Body of pancreas (tissue), 4 donors: ENCODE measurements at regions not wholly inside any gene's neighbourhood (a gene's known extent, or its start where the extent isn't known, plus 50 kb on each side); places are given as distances from the start of the nearest gene placed in this dataset.
A peak's percentile ranks its signal among the peaks of the same experiment; 100 is the strongest.

Source experiments
- ATAC-seq: fragments of 150-250 bp; one replicate; pipeline ENCODE4 v1.9.1; 2016
- DNase-seq, 4 donors: peaks; one replicate each; pipeline ENCODE4 v3.0.0-alpha.2; 2019
- H3K27ac ChIP-seq, 4 donors: fragments of 200-600 bp; sonication (generic); 1 replicate in 3 of 4; 2 replicates in 1 of 4; pipeline versions ENCODE4 v1.5.1 to v1.6.1; 2016 to 2019; ENCODE audit warnings: mild to moderate bottlenecking in 1 of 4, mixed read lengths in 1 of 4, moderate library complexity in 1 of 4
- H3K27me3 ChIP-seq, 2 donors: fragments of 200-600 bp; sonication (generic); one replicate each; pipeline ENCODE4 v1.6.0; 2016; ENCODE audit warnings: mild to moderate bottlenecking in 1 of 2
- H3K36me3 ChIP-seq, 2 donors: fragments of 200-600 bp; sonication (generic); replicated peaks in 1 of 2; 2 replicates each; pipeline ENCODE4 v1.5.1; 2016; ENCODE audit warnings: low read depth in 2 of 2; ENCODE audit not compliant: insufficient read depth in 1 of 2
- H3K4me1 ChIP-seq: fragments of 200-600 bp; sonication (generic); one replicate; pipeline ENCODE4 v1.6.0; 2016
- H3K4me3 ChIP-seq, 2 donors: fragments of 200-600 bp; sonication (generic); 1 replicate in 1 of 2; 2 replicates in 1 of 2; pipeline ENCODE4 v1.5.1; 2016 to 2019
- H3K9me3 ChIP-seq, 3 donors: fragments of 200-600 bp; sonication (generic); 1 replicate in 2 of 3; 2 replicates in 1 of 3; pipeline ENCODE4 v1.5.1; 2016
- POLR2A ChIP-seq, 3 donors: fragments of 450-650 bp; IDR thresholded peaks; one replicate each; pipeline ENCODE4 v1.6.1; 2016; ENCODE audit warnings: antibody characterized with exemption in 3 of 3, mild to moderate bottlenecking in 2 of 3
- WGBS, 2 donors: methylation state at CpG; one replicate each; pipeline ENCODE4 v1.1.5; 2017; 5-methylcytosine and 5-hydroxymethylcytosine counted together
- intact Hi-C: fragments of 100-400 bp; cut with DNase I; formaldehyde crosslinking; loops from one replicate; pipeline ENCODE4 v1.15.1; 2023
- TF ChIP-seq, protein P1 (sequence below), 7 experiments: fragments of 450-650 bp in 4 of 7; fragments of 200-600 bp in 3 of 7; sonication (generic) in 3 of 7; IDR thresholded peaks; one replicate each; pipeline ENCODE4 v1.5.1; 2016 to 2019; ENCODE audit warnings: antibody characterized with exemption in 7 of 7

DNA sequence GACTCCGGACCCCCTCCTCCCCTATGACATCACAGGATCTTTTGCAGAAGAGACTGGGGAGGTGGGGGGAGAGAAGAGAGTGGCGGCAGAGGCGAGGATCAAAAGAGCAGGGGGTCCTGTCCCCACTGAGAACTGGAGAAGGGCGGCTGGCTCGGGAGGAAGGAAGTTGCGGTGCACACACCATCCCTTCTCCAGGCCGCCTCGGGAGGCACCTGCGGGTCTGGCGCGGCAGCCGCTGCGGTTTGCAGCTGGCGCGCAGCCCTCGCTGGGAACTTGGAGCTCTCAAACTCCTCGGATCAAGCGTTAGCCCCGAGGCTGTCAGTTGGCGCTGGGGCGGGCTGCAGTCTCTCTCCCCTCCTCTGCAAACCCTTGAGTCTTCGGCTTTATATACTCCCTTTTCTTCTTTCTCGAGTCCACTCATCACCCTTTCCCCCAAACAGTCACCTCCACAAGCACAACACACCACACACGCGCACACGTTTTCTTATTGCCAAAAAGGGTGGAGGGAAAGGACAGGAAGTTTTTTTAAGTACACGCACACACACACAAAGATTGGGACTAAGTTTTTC lies 180.7 kb downstream of the TBXT start:
- H3K27me3 ChIP-seq = peaks cover 0 to 11% of the 10 kb centered on the region in 2 donors
- peaks cover 21% of the 10 kb centered on the region for H3K4me1 ChIP-seq
- DNase-seq = no peak
- 0 to 1% methylated on average over 21 to 27 of the region's 27 CpGs for WGBS, 2 donors
- H3K27ac ChIP-seq = peak overlapping the region in 1 of 4 donors; percentile 44
- no peaks in the 10 kb centered on the region for H3K36me3 ChIP-seq
- H3K9me3 ChIP-seq = no peaks in the 10 kb centered on the region
- TF ChIP-seq, protein P1, sequence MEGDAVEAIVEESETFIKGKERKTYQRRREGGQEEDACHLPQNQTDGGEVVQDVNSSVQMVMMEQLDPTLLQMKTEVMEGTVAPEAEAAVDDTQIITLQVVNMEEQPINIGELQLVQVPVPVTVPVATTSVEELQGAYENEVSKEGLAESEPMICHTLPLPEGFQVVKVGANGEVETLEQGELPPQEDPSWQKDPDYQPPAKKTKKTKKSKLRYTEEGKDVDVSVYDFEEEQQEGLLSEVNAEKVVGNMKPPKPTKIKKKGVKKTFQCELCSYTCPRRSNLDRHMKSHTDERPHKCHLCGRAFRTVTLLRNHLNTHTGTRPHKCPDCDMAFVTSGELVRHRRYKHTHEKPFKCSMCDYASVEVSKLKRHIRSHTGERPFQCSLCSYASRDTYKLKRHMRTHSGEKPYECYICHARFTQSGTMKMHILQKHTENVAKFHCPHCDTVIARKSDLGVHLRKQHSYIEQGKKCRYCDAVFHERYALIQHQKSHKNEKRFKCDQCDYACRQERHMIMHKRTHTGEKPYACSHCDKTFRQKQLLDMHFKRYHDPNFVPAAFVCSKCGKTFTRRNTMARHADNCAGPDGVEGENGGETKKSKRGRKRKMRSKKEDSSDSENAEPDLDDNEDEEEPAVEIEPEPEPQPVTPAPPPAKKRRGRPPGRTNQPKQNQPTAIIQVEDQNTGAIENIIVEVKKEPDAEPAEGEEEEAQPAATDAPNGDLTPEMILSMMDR (IDR thresholded peaks at IDR 0.05) = no peak
- peak in 1 of 3 donors; percentile 8 for TF ChIP-seq POLR2A (IDR thresholded peaks at IDR 0.05)
- no peak for ATAC-seq
- intact Hi-C loops = no loop called here
- H3K4me3 ChIP-seq = no peak overlapping the region

DNA sequence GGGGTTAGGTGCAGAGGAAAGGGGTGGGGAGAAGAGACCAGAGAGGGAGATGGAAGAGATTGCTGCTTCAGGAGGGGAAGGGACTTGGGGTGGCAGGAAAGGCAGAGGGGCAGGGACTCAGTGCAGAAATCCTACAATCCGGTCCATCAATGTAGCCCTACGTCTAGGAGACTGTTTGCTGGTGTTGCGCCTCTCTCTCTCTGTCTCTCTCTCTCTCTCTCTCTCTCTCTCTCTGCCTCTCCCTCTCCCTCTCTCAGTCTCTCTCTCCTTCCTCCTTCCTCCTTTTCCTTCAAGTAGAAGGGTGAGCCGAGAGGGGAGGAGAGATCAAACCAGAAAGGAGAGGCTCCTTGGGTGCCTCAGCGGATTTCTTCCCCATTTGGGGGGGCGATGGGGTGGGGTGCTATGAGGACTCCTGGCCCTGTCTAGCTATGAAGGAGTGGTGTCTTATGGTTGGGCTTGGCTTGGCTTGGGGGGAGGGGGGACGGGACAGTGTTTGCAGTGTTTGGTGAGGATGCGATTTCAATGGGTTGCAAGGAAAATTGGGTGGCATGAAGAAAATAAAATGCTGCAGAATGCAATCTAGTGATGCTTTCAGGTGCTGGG lies 181.2 kb downstream of the TBXT start:
- Histone ChIP-seq H3K36me3 (no peaks in the 10 kb centered on the region), H3K27me3 (peaks cover 0 to 11% of the 10 kb centered on the region in 2 donors), H3K27ac (no peak overlapping the region), H3K4me1 (peaks cover 21% of the 10 kb centered on the region), H3K9me3 (no peaks in the 10 kb centered on the region), H3K4me3 (no peak overlapping the region)
- intact Hi-C loops = no loop called here
- no peak for ATAC-seq
- 3% methylated on average over 8 of the region's 8 CpGs for WGBS, 2 donors
- DNase-seq = no peak
- TF ChIP-seq POLR2A (IDR thresholded peaks at IDR 0.05) = no peak
- TF ChIP-seq, protein P1 (IDR thresholded peaks at IDR 0.05) = no peak

DNA sequence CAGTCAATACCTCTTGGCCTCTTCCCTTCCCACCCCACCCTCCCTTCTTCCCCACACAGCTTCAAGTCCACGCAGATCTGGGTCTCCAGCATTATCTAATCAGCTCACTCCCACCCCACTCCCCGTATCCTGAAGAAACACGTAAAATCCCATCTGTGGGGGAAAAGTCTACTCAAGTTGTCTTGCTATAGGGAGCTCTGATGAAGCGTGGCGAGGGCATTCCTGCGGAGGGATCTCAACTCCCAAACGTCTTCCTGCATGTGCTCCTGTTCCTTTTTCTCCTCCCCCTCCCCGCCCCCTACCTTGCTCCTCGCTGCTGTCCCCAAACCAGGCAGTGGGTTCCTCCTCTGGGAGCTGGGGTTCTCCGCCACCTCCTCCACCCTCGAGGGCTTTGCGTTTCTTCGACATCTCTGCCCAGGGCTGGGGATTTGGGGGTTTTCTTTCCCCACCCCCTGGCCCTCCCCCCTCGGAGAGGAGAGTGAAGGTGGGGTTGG lies 181.8 kb downstream of the TBXT start:
- 7 to 9% methylated on average over 11 to 14 of the region's 14 CpGs for WGBS, 2 donors
- H3K4me1 ChIP-seq = peaks cover 21% of the 10 kb centered on the region
- TF ChIP-seq, protein P1 (IDR thresholded peaks at IDR 0.05) = no peak
- TF ChIP-seq POLR2A (IDR thresholded peaks at IDR 0.05) = no peak
- H3K27me3 ChIP-seq = peaks cover 0 to 11% of the 10 kb centered on the region in 2 donors
- H3K9me3 ChIP-seq = no peaks in the 10 kb centered on the region
- no peaks in the 10 kb centered on the region for H3K36me3 ChIP-seq
- DNase-seq (no peak), ATAC-seq (no peak)
- intact Hi-C loops = no loop called here
- H3K4me3 ChIP-seq = no peak overlapping the region
- no peak overlapping the region for H3K27ac ChIP-seq

DNA sequence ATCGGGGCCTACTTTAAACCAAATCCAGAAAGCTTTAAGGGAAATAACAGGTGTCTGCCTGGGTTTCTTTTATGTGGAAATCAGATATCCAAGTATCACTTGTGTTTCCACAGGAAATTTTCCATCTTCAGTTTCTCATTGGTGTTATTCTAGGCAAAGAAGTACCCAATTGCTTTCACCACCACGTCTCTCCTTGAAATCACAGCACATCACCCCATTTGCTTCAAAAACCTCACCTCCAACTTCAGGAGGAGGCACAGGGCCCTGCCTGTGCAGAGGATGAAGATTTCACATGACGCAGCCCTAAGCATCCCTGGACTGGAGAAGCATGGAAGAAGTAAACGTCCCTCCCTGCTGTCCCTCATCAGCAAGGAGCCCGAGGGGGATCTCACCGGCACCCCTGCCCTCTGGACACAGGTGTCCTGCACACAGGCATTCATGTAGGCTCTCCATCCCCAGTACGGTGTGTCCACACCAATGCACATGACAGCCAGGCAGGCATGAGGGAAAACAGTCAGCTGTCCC lies 182.3 kb downstream of the TBXT start:
- DNase-seq (no peak), ATAC-seq (no peak)
- no peaks in the 10 kb centered on the region for H3K36me3 ChIP-seq
- peaks cover 21% of the 10 kb centered on the region for H3K4me1 ChIP-seq
- H3K27ac ChIP-seq = no peak overlapping the region
- no peaks in the 10 kb centered on the region for H3K9me3 ChIP-seq
- H3K4me3 ChIP-seq = no peak overlapping the region
- peaks cover 0 to 11% of the 10 kb centered on the region in 2 donors for H3K27me3 ChIP-seq
- intact Hi-C loops = no loop called here
- WGBS, 2 donors = 25 to 28% methylated on average over 3 to 7 of the region's 7 CpGs
- TF ChIP-seq, protein P1 (IDR thresholded peaks at IDR 0.05) = no peak
